DMS53 treated with DMSO at 0.1 percent for 48 hours (cell line): ENCODE measurements at regions not wholly inside any gene's neighbourhood (a gene's known extent, or its start where the extent isn't known, plus 50 kb on each side); places are given as distances from the start of the nearest gene placed in this dataset.

ENCODE experiments used
- DNase-seq: peaks from one replicate; lab custom pipeline; 2025; ENCODE audit not compliant: unreplicated experiment; lab: John Stamatoyannopoulos, UW

DNA sequence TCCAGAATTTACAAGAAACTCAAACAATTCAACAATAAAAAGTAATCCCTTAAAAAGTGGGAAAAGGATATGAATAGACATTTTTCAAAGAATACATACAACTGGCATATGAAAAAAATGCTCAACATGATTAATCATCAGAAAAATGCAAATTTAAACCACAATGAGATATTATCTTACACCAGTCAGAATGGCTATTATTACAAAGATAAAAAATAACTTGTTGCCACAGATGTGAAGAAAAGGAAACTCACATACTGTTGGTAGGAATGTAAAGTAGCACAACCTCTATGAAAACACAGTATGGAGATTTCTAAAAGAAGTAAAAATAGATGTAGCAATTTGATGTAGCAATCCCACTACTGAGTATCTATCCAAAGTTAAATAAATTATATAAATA is 65.1 kb upstream of the DIAPH2 start:
- DNase-seq: no peak

DNA sequence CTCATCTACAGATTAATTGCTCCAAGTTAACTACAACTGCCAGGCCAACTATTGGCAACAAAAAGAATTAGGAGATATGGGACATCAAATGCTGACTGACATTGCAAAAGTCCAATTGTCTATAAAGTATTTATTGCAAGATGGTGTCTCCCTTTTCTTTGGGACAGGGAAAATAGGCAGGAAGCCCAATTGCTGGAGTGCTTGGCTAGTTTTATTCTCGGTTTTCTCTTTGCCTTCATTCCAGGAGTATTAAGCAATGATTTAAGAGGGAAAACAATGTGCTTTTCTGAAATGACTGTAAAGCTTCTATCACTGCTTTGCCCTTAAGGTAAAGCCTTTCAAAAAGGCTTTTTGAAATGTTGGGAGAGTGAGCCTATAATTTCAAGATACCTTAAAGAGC is 62.8 kb upstream of the DIAPH2 start:
- no peak for DNase-seq
